GM12872 (cell line): ENCODE measurements at regions not wholly inside any gene's neighbourhood (a gene's known extent, or its start where the extent isn't known, plus 50 kb on each side); places are given as distances from the start of the nearest gene placed in this dataset.

Experiments
- CTCF ChIP-seq: IDR thresholded peaks from 3 replicates; pipeline ENCODE4 v1.5.1; 2011; ENCODE audit warnings: low read depth, mild to moderate bottlenecking, low read length, moderate library complexity; ENCODE audit not compliant: insufficient read depth

GRCh38 chr15:92803536-92803851 is 96.6 kb upstream of the CHD2 start:
- no peak for TF ChIP-seq CTCF

GRCh38 chr15:92803852-92804609 is 96.1 kb upstream of the CHD2 start:
- no peak for TF ChIP-seq CTCF

GRCh38 chr15:92805080-92805690 is 94.9 kb upstream of the CHD2 start:
- no peak for TF ChIP-seq CTCF

GRCh38 chr15:92806763-92807162 is 93.4 kb upstream of the CHD2 start:
- no peak for TF ChIP-seq CTCF

- no peak for TF ChIP-seq CTCF
Measured at GRCh38 chr15:92807971-92808571, 92.1 kb upstream of the CHD2 start.

- no peak for TF ChIP-seq CTCF
Measured at GRCh38 chr15:92808598-92809063, 91.5 kb upstream of the CHD2 start.

- TF ChIP-seq CTCF, result peak; percentile 84
Measured at GRCh38 chr15:92809064-92809879, 90.9 kb upstream of the CHD2 start.
